Right atrium auricular region (tissue), 2 donors: ENCODE measurements at regions not wholly inside any gene's neighbourhood (a gene's known extent, or its start where the extent isn't known, plus 50 kb on each side); places are given as distances from the start of the nearest gene placed in this dataset.

Experiments used
- DNase-seq: peaks from one replicate; pipeline ENCODE4 v3.0.0-alpha.2; 2019; ENCODE audit warnings: low spot score
- H3K27ac ChIP-seq, 2 donors: fragments of 200-600 bp; sonication (generic); 1 replicate in 1 of 2; 2 replicates in 1 of 2; pipeline ENCODE4 v1.5.1; 2016 to 2019
- H3K27me3 ChIP-seq, 2 donors: fragments of 200-600 bp; sonication (generic); one replicate each; pipeline versions ENCODE4 v1.5.1 to v1.6.0; 2017 to 2019
- H3K36me3 ChIP-seq: fragments of 200-600 bp; sonication (generic); one replicate; pipeline ENCODE4 v1.5.1; 2016
- H3K4me1 ChIP-seq, 2 donors: fragments of 200-600 bp; sonication (generic); one replicate each; pipeline versions ENCODE4 v1.5.1 to v1.6.0; 2017 to 2019
- H3K4me3 ChIP-seq, 2 donors: fragments of 200-600 bp; sonication (generic); 1 replicate in 1 of 2; 2 replicates in 1 of 2; pipeline ENCODE4 v1.5.1; 2017 to 2019; ENCODE audit warnings: mild to moderate bottlenecking in 1 of 2, moderate library complexity in 1 of 2
- H3K9me3 ChIP-seq, 2 donors: fragments of 200-600 bp; sonication (generic); one replicate each; pipeline ENCODE4 v1.5.1; 2019
- CTCF ChIP-seq, 2 donors: fragments of 200-600 bp; sonication (generic); IDR thresholded peaks; one replicate each; pipeline ENCODE4 v1.5.1; 2019; ENCODE audit warnings: antibody characterized with exemption in 2 of 2

- H3K36me3 ChIP-seq: no peaks in the 10 kb centered on the region
- no peak for DNase-seq
- no peak overlapping the region for H3K4me3 ChIP-seq
- no peak overlapping the region for H3K27ac ChIP-seq
- H3K27me3 ChIP-seq: no peaks in the 10 kb centered on the region
- no peak for TF ChIP-seq CTCF (IDR thresholded peaks at IDR 0.05)
- no peaks in the 10 kb centered on the region for H3K4me1 ChIP-seq
- no peaks in the 10 kb centered on the region for H3K9me3 ChIP-seq
Observed at GRCh38 chr4:149965206-149965605, 113.0 kb upstream of the DCLK2 start.

- no peaks in the 10 kb centered on the region for H3K36me3 ChIP-seq
- no peaks in the 10 kb centered on the region for H3K27me3 ChIP-seq
- no peak for DNase-seq
- TF ChIP-seq CTCF (IDR thresholded peaks at IDR 0.05): no peak
- no peaks in the 10 kb centered on the region for H3K4me1 ChIP-seq
- no peaks in the 10 kb centered on the region for H3K9me3 ChIP-seq
- no peak overlapping the region for H3K27ac ChIP-seq
- no peak overlapping the region for H3K4me3 ChIP-seq
Observed at GRCh38 chr4:149972407-149972806, 105.8 kb upstream of the DCLK2 start.

- no peaks in the 10 kb centered on the region for H3K27me3 ChIP-seq
- H3K27ac ChIP-seq: no peak overlapping the region
- H3K9me3 ChIP-seq: no peaks in the 10 kb centered on the region
- TF ChIP-seq CTCF (IDR thresholded peaks at IDR 0.05): no peak
- H3K4me3 ChIP-seq: no peak overlapping the region
- H3K36me3 ChIP-seq: no peaks in the 10 kb centered on the region
- H3K4me1 ChIP-seq: no peaks in the 10 kb centered on the region
- no peak for DNase-seq
Observed at GRCh38 chr4:149973181-149973580, 105.1 kb upstream of the DCLK2 start.

GRCh38 chr4:149975172-149975571 lies 103.1 kb upstream of the DCLK2 start:
- no peak overlapping the region for H3K4me3 ChIP-seq
- no peaks in the 10 kb centered on the region for H3K9me3 ChIP-seq
- no peaks in the 10 kb centered on the region for H3K36me3 ChIP-seq
- TF ChIP-seq CTCF (IDR thresholded peaks at IDR 0.05): no peak
- no peak for DNase-seq
- no peak overlapping the region for H3K27ac ChIP-seq
- H3K4me1 ChIP-seq: no peaks in the 10 kb centered on the region
- H3K27me3 ChIP-seq: no peaks in the 10 kb centered on the region

- H3K36me3 ChIP-seq: no peaks in the 10 kb centered on the region
- TF ChIP-seq CTCF (IDR thresholded peaks at IDR 0.05): no peak
- H3K27me3 ChIP-seq: no peaks in the 10 kb centered on the region
- DNase-seq: no peak
- no peaks in the 10 kb centered on the region for H3K9me3 ChIP-seq
- H3K27ac ChIP-seq: no peak overlapping the region
- H3K4me1 ChIP-seq: no peaks in the 10 kb centered on the region
- H3K4me3 ChIP-seq: no peak overlapping the region
Observed at GRCh38 chr4:149980121-149980682, 98.0 kb upstream of the DCLK2 start.

- peak; percentile 70 to 81 for TF ChIP-seq CTCF (IDR thresholded peaks at IDR 0.05)
- no peaks in the 10 kb centered on the region for H3K27me3 ChIP-seq
- H3K4me3 ChIP-seq: no peak overlapping the region
- H3K4me1 ChIP-seq: no peaks in the 10 kb centered on the region
- no peak overlapping the region for H3K27ac ChIP-seq
- H3K9me3 ChIP-seq: no peaks in the 10 kb centered on the region
- no peak for DNase-seq
- no peaks in the 10 kb centered on the region for H3K36me3 ChIP-seq
Observed at GRCh38 chr4:149980941-149981340, 97.3 kb upstream of the DCLK2 start.
